Muscle of arm (tissue), 1 donor: ENCODE measurements at regions not wholly inside any gene's neighbourhood (a gene's known extent, or its start where the extent isn't known, plus 50 kb on each side); places are given as distances from the start of the nearest gene placed in this dataset.
"Not testable (repeated sequence)": the region's sequence is repeated elsewhere in the genome, so short reads cannot be mapped to it uniquely, and the experiment has no call there.

Experiments used
- DNase-seq: peaks from one replicate; pipeline ENCODE4 v3.0.0-alpha.2; 2013

GRCh38 chr10:59454171-59454919 is 92.0 kb upstream of the FAM13C start:
- DNase-seq = no peak

DNA sequence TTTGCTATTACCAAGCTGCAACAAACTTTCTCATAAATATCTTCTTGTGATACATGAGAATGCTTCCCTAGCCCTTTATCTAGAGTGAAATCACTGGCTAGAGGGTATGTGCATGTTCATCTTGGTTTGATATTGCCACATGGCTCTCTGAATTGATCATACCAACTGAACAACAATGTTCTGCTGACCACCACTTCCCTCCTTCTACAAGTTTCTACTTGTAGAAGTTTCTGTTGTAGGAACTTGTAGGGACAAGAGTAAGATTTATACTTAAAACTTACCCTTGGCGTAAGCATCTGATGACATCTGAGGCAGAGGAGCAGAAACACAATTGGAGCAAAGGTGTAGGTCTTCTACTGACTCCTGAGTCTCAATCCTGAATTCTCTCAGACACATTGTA is 86.3 kb upstream of the FAM13C start:
- no peak for DNase-seq

- DNase-seq = no peak
Observed at GRCh38 chr10:59435707-59436106, 73.4 kb upstream of the FAM13C start.

DNA sequence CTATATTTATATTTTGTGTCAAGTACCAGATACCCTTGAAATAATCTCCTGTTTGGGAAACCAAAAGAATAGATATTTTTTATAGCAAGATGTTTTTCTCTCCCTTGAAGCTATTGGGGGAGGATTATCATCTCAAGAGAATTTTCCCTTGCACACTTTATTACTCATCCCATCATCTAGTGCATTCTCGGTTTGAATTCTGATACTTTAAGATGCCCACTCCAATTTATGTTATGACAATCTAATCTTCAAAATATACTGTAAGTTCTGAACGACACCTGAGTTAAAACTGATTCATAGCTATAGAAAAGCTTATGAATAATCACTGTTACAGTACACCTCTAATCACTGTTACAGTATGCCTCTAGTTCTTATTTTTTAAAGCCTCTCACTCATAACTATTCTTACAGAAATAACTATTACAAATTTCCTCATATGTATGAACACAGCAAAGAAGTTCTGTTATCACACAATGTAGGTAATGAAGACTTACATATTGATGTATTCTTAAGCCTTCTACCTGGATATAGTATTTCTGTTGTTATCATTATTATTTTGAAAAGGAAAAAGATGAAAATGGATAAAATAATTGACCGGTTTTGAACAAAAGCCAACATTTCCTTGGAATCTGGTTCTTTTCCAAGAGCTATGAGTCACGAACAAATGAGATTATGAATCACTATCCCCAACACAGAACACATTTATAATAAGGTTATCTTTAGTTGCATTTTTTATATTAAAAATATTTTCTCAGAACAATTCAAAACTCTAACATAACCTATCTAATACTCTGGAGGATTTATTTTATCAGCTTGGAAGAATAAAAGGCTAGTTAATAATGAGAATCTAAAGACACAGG is 72.3 kb upstream of the FAM13C start:
- DNase-seq = peak; percentile 25

DNA sequence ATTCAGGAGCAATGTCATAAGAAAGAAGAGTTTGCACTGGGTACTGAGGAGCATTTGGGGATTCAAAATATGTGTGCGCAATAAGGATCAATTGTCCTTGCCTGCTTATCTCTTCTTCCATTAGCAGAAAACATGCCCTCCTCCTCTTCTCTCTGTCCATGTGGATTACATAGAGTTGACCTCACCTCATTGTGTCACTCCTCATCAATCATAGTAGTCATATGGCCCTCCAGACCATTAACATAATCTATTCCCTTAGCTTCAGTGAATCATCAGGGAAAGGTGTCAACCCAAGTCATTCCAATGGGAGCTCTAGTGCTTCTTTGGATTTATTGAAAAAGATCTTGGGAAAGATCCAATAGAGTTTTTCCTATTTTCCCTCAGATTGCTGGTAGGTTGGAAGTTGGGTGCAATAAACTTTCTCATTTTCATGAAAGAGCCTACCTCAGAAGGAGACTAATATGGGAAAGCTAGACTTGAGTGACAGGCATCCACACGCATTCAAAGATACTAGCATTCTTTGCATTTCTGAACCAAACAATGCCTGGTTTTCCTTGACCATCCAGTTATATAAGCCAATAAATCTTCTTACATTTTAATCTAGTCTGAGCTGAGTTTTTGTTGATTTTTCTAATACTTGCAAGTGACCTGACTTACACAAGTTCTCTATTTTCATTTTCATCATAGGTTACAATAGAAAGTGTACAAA is 71.5 kb upstream of the FAM13C start:
- no peak for DNase-seq

- DNase-seq = no peak
Observed at GRCh38 chr10:59432207-59432900, 70.0 kb upstream of the FAM13C start.

GRCh38 chr10:59413795-59414194 is 51.4 kb upstream of the FAM13C start:
- not testable (repeated sequence) for DNase-seq
